NB4 (cell line): ENCODE measurements at regions not wholly inside any gene's neighbourhood (a gene's known extent, or its start where the extent isn't known, plus 50 kb on each side); places are given as distances from the start of the nearest gene placed in this dataset.

Source experiments
- POLR2A ChIP-seq: IDR thresholded peaks from 2 replicates; pipeline ENCODE4 v1.6.1; 2011; ENCODE audit warnings: mild to moderate bottlenecking; ENCODE audit not compliant: insufficient read length; ENCODE audit errors: extremely low read depth
- TF ChIP-seq, protein P1 (sequence below): IDR thresholded peaks from one replicate; pipeline ENCODE4 v1.5.1; 2012; ENCODE audit warnings: low read depth, low read length

DNA sequence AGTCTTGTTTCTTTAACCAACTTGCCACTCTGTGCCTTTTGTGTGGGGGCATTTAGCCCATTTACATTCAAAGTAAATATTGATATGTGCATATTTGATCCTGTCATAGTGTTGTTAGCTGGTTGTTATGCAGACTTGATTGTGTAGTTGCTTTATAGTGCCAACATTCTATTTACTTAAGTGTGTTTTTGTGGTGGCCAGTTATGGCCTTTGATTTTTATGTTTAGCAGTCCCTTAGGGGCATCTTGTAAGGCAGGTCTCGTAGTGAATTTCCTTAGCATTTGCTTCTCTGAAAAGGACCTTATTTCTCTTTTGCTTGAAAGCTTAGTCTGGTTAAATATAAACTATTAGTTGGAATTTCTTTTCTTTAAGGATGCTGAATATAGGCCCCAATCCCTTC lies 282.8 kb upstream of the NECTIN3 start:
- TF ChIP-seq, protein P1, sequence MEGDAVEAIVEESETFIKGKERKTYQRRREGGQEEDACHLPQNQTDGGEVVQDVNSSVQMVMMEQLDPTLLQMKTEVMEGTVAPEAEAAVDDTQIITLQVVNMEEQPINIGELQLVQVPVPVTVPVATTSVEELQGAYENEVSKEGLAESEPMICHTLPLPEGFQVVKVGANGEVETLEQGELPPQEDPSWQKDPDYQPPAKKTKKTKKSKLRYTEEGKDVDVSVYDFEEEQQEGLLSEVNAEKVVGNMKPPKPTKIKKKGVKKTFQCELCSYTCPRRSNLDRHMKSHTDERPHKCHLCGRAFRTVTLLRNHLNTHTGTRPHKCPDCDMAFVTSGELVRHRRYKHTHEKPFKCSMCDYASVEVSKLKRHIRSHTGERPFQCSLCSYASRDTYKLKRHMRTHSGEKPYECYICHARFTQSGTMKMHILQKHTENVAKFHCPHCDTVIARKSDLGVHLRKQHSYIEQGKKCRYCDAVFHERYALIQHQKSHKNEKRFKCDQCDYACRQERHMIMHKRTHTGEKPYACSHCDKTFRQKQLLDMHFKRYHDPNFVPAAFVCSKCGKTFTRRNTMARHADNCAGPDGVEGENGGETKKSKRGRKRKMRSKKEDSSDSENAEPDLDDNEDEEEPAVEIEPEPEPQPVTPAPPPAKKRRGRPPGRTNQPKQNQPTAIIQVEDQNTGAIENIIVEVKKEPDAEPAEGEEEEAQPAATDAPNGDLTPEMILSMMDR: no peak
- no peak for TF ChIP-seq POLR2A
